Activated CD8-positive, alpha-beta memory T cell treated with anti-CD3 and anti-CD28 coated beads for 48 hours (primary cell): ENCODE measurements at regions not wholly inside any gene's neighbourhood (a gene's known extent, or its start where the extent isn't known, plus 50 kb on each side); places are given as distances from the start of the nearest gene placed in this dataset.

ENCODE experiments used
- DNase-seq, 3 experiments: peaks; one replicate each; pipeline ENCODE4 v3.0.0-alpha.2; 2020; ENCODE audit warnings: low read depth in 2 of 3, low spot score in 2 of 3

- no peak for DNase-seq
These were observed 121.8 kb upstream of the TNR start for GRCh38 chr1:175865041-175865766.

- no peak for DNase-seq
These were observed 121.2 kb upstream of the TNR start for GRCh38 chr1:175864625-175865024.

- DNase-seq = no peak
These were observed 120.8 kb upstream of the TNR start for GRCh38 chr1:175864183-175864582.

GRCh38 chr1:175863299-175864050 is 120.1 kb upstream of the TNR start:
- no peak for DNase-seq

- DNase-seq = no peak
These were observed 119.0 kb upstream of the TNR start for GRCh38 chr1:175862408-175862807.

GRCh38 chr1:175861626-175862367 is 118.4 kb upstream of the TNR start:
- DNase-seq = no peak

GRCh38 chr1:175857756-175858155 is 114.4 kb upstream of the TNR start:
- no peak for DNase-seq

GRCh38 chr1:175853681-175854080 is 110.3 kb upstream of the TNR start:
- DNase-seq = no peak

- DNase-seq = no peak
These were observed 108.4 kb upstream of the TNR start for GRCh38 chr1:175851749-175852148.

GRCh38 chr1:175848329-175848728 is 104.9 kb upstream of the TNR start:
- no peak for DNase-seq

GRCh38 chr1:175845985-175846384 is 102.6 kb upstream of the TNR start:
- DNase-seq = no peak

- no peak for DNase-seq
These were observed 101.9 kb upstream of the TNR start for GRCh38 chr1:175845338-175845737.

- no peak for DNase-seq
These were observed 101.5 kb upstream of the TNR start for GRCh38 chr1:175844877-175845276.

GRCh38 chr1:175842550-175842949 is 99.2 kb upstream of the TNR start:
- no peak for DNase-seq

GRCh38 chr1:175841738-175842187 is 98.4 kb upstream of the TNR start:
- DNase-seq = no peak

GRCh38 chr1:175840787-175841186 is 97.4 kb upstream of the TNR start:
- no peak for DNase-seq

GRCh38 chr1:175839779-175840669 is 96.6 kb upstream of the TNR start:
- no peak for DNase-seq

- no peak for DNase-seq
These were observed 91.2 kb upstream of the TNR start for GRCh38 chr1:175834597-175834996.

- no peak for DNase-seq
These were observed 90.6 kb upstream of the TNR start for GRCh38 chr1:175833951-175834350.

GRCh38 chr1:175833502-175833901 is 90.1 kb upstream of the TNR start:
- no peak for DNase-seq

- DNase-seq = no peak
These were observed 87.1 kb upstream of the TNR start for GRCh38 chr1:175830500-175830899.
